Glutamatergic neuron (in vitro differentiated cells): ENCODE measurements at regions not wholly inside any gene's neighbourhood (a gene's known extent, or its start where the extent isn't known, plus 50 kb on each side); places are given as distances from the start of the nearest gene placed in this dataset.

Experiments
- DNase-seq: peaks from one replicate; pipeline ENCODE4 v3.0.0; 2022
- H3K27ac Mint-ChIP-seq: one replicate; pipeline ENCODE4 v1.8.0; 2020; ENCODE audit warnings: mild to moderate bottlenecking, mixed read lengths, inconsistent platforms; ENCODE audit not compliant: unreplicated experiment
- H3K27me3 Mint-ChIP-seq: one replicate; pipeline ENCODE4 v1.8.0; 2020; ENCODE audit warnings: mild to moderate bottlenecking, moderate library complexity, mixed read lengths, inconsistent platforms; ENCODE audit not compliant: unreplicated experiment
- H3K36me3 Mint-ChIP-seq: one replicate; pipeline ENCODE4 v1.8.0; 2020; ENCODE audit warnings: mild to moderate bottlenecking, mixed read lengths, inconsistent platforms; ENCODE audit not compliant: unreplicated experiment
- H3K4me1 Mint-ChIP-seq: one replicate; pipeline ENCODE4 v1.8.0; 2020; ENCODE audit warnings: mild to moderate bottlenecking, low read depth, mixed read lengths, inconsistent platforms; ENCODE audit not compliant: unreplicated experiment
- H3K4me3 Mint-ChIP-seq: one replicate; pipeline ENCODE4 v1.8.0; 2020; ENCODE audit warnings: mild to moderate bottlenecking, mixed read lengths, inconsistent platforms; ENCODE audit not compliant: unreplicated experiment
- H3K9me3 Mint-ChIP-seq: one replicate; pipeline ENCODE4 v1.8.0; 2020; ENCODE audit warnings: mild to moderate bottlenecking, moderate library complexity, mixed read lengths, inconsistent platforms; ENCODE audit not compliant: unreplicated experiment
- TF ChIP-seq, protein P1 (sequence below): fragments of 200-600 bp; sonication (generic); IDR thresholded peaks from one replicate; pipeline ENCODE4 v1.5.0; 2021; ENCODE audit not compliant: partially characterized antibody, unreplicated experiment

DNA sequence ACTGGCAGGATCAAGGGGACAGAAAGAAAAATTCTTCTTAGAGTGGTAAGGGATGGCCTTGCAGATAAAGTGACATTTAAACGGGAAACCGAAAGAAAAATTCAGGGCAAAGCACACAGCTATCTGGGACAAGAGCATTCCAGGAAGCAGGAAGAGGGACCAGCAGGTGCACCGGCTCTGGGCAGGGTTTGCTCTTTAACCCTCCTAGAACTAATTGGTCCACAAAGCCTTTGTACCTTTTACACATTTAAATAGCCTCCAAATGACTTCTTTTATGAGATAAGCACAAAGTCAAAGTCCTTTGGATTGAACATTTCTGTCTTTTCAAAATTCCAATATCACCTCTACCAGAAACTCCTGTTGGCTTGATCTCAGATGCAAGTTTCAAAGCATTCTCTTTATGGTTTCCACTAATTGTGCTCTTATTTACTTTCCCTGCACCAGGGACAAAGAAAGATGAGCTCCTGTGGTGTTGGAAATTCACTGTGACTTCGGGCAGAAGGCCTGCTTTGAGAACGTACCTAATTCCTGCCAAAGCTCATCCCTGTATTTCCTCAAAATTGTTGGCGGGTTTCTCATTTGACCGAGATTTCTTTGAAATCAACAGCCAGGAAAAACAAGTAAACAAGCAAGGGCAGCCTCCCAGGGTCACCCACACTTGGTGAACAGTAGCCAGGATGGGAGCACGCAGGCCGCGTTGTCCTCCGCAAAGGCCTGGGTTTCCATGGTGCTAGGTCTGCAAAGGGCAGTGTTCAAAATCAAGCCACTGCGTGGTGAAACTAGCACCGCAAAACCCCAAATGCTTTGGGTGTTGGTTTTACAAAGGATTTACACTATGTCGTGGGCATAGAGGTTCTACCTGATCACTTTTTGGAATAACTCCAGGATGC lies 98.6 kb downstream of the IRS2 start:
- Mint-ChIP-seq H3K27me3 (peaks cover 5% of the 10 kb centered on the region), H3K4me3 (no peak overlapping the region), H3K36me3 (no peaks in the 10 kb centered on the region), H3K9me3 (peaks cover 5% of the 10 kb centered on the region), H3K4me1 (peaks cover 3% of the 10 kb centered on the region), H3K27ac (no peak overlapping the region)
- no peak for DNase-seq
- TF ChIP-seq, protein P1, sequence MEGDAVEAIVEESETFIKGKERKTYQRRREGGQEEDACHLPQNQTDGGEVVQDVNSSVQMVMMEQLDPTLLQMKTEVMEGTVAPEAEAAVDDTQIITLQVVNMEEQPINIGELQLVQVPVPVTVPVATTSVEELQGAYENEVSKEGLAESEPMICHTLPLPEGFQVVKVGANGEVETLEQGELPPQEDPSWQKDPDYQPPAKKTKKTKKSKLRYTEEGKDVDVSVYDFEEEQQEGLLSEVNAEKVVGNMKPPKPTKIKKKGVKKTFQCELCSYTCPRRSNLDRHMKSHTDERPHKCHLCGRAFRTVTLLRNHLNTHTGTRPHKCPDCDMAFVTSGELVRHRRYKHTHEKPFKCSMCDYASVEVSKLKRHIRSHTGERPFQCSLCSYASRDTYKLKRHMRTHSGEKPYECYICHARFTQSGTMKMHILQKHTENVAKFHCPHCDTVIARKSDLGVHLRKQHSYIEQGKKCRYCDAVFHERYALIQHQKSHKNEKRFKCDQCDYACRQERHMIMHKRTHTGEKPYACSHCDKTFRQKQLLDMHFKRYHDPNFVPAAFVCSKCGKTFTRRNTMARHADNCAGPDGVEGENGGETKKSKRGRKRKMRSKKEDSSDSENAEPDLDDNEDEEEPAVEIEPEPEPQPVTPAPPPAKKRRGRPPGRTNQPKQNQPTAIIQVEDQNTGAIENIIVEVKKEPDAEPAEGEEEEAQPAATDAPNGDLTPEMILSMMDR, result no peak

DNA sequence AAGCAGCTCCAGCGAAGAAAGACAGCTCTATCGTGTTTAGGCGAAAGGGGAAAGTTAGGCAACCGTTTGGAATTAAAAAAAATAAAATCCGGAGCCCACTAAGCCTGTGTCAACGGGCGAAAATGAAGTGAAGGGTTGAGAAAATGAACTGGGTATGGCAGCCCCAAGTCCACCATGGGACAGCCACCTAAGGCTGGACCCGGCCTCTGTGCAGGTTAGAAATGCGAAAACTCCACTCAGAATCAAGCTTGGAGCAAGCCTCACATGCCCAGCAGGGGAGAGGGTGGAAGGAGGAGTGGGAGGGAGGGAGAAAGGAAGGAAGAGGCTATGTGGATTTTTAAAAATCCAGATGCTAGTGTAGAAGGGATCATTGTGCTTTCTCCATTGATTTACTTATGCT lies 101.2 kb downstream of the IRS2 start:
- no peak overlapping the region for H3K27ac Mint-ChIP-seq
- no peak overlapping the region for H3K4me3 Mint-ChIP-seq
- peaks cover 5% of the 10 kb centered on the region for H3K9me3 Mint-ChIP-seq
- TF ChIP-seq, protein P1, result no peak
- H3K36me3 Mint-ChIP-seq, result no peaks in the 10 kb centered on the region
- peaks cover 6% of the 10 kb centered on the region for H3K27me3 Mint-ChIP-seq
- peaks cover 3% of the 10 kb centered on the region for H3K4me1 Mint-ChIP-seq
- no peak for DNase-seq

GRCh38 chr13:109684824-109685202 lies 101.6 kb downstream of the IRS2 start:
- H3K4me1 Mint-ChIP-seq, result peaks cover 3% of the 10 kb centered on the region
- peaks cover 5% of the 10 kb centered on the region for H3K9me3 Mint-ChIP-seq
- TF ChIP-seq, protein P1, result no peak
- H3K4me3 Mint-ChIP-seq, result no peak overlapping the region
- no peak overlapping the region for H3K27ac Mint-ChIP-seq
- H3K27me3 Mint-ChIP-seq, result peaks cover 6% of the 10 kb centered on the region
- no peak for DNase-seq
- no peaks in the 10 kb centered on the region for H3K36me3 Mint-ChIP-seq

GRCh38 chr13:109684084-109684823 lies 102.1 kb downstream of the IRS2 start:
- Mint-ChIP-seq H3K4me1 (peaks cover 3% of the 10 kb centered on the region), H3K4me3 (no peak overlapping the region), H3K36me3 (no peaks in the 10 kb centered on the region), H3K27ac (no peak overlapping the region), H3K9me3 (peaks cover 5% of the 10 kb centered on the region), H3K27me3 (peaks cover 6% of the 10 kb centered on the region)
- TF ChIP-seq, protein P1, result no peak
- no peak for DNase-seq
